GM18868 (cell line): ENCODE measurements at regions not wholly inside any gene's neighbourhood (a gene's known extent, or its start where the extent isn't known, plus 50 kb on each side); places are given as distances from the start of the nearest gene placed in this dataset.
"Not testable (repeated sequence)": the region's sequence is repeated elsewhere in the genome, so short reads cannot be mapped to it uniquely, and the experiment has no call there.

Experiments used
- ATAC-seq: cut with Tn5 transposase; IDR thresholded peaks from one replicate; pipeline ENCODE4 v1.9.1; 2021; ENCODE audit warnings: mild to moderate bottlenecking, moderate library complexity; ENCODE audit not compliant: unreplicated experiment

GRCh38 chrX:125654501-125654900 is 334.8 kb downstream of the TEX13C start:
- no peak for ATAC-seq

GRCh38 chrX:125673758-125674157 is 354.1 kb downstream of the TEX13C start:
- ATAC-seq: no peak

- ATAC-seq: no peak
Measured at GRCh38 chrX:125678258-125678657, 358.6 kb downstream of the TEX13C start.

- no peak for ATAC-seq
Measured at GRCh38 chrX:125680366-125680765, 360.7 kb downstream of the TEX13C start.

- ATAC-seq: peak; percentile 54
Measured at GRCh38 chrX:125681058-125681457, 361.4 kb downstream of the TEX13C start.

- peak; percentile 96 for ATAC-seq
Measured at GRCh38 chrX:125681507-125681906, 361.8 kb downstream of the TEX13C start.

- not testable (repeated sequence) for ATAC-seq
Measured at GRCh38 chrX:125690522-125690921, 370.9 kb downstream of the TEX13C start.

GRCh38 chrX:125694171-125694570 is 374.5 kb downstream of the TEX13C start:
- no peak for ATAC-seq

GRCh38 chrX:125709074-125709473 is 389.4 kb downstream of the TEX13C start:
- no peak for ATAC-seq

- no peak for ATAC-seq
Measured at GRCh38 chrX:125709532-125709931, 389.9 kb downstream of the TEX13C start.

- ATAC-seq: no peak
Measured at GRCh38 chrX:125710403-125711062, 390.9 kb downstream of the TEX13C start.

GRCh38 chrX:125711103-125711502 is 391.4 kb downstream of the TEX13C start:
- ATAC-seq: no peak

GRCh38 chrX:125713633-125714032 is 394.0 kb downstream of the TEX13C start:
- ATAC-seq: no peak

GRCh38 chrX:125727117-125727516 is 407.4 kb downstream of the TEX13C start:
- ATAC-seq: no peak

GRCh38 chrX:125736008-125736729 is 416.5 kb downstream of the TEX13C start:
- ATAC-seq: no peak

- no peak for ATAC-seq
Measured at GRCh38 chrX:125742811-125743210, 423.1 kb downstream of the TEX13C start.

GRCh38 chrX:125744914-125745313 is 421.2 kb downstream of the DCAF12L2 start:
- ATAC-seq: peak; percentile 66

GRCh38 chrX:125757794-125758564 is 408.1 kb downstream of the DCAF12L2 start:
- ATAC-seq: no peak

- no peak for ATAC-seq
Measured at GRCh38 chrX:125758819-125759218, 407.3 kb downstream of the DCAF12L2 start.

- ATAC-seq: no peak
Measured at GRCh38 chrX:125762954-125763353, 403.1 kb downstream of the DCAF12L2 start.

- no peak for ATAC-seq
Measured at GRCh38 chrX:125765347-125765746, 400.7 kb downstream of the DCAF12L2 start.

- ATAC-seq: no peak
Measured at GRCh38 chrX:125769628-125770027, 396.5 kb downstream of the DCAF12L2 start.
